Loucy (cell line): ENCODE measurements at regions not wholly inside any gene's neighbourhood (a gene's known extent, or its start where the extent isn't known, plus 50 kb on each side); places are given as distances from the start of the nearest gene placed in this dataset.
"Not testable (repeated sequence)": the region's sequence is repeated elsewhere in the genome, so short reads cannot be mapped to it uniquely, and the experiment has no call there.

Experiments used
- H2AFZ ChIP-seq: fragments of 200-600 bp; sonication (generic); 2 replicates; pipeline ENCODE4 v1.6.0; 2016; ENCODE audit warnings: antibody characterized with exemption, mild to moderate bottlenecking, low read length, moderate library complexity
- H3F3A ChIP-seq: fragments of 200-600 bp; 2 replicates; pipeline ENCODE4 v1.6.0; 2016; ENCODE audit warnings: antibody characterized with exemption, low read depth, mild to moderate bottlenecking
- H3K27me3 ChIP-seq: fragments of 200-600 bp; sonication (generic); 2 replicates; pipeline ENCODE4 v1.6.1; 2014; ENCODE audit warnings: low read length, mild to moderate bottlenecking; ENCODE audit not compliant: insufficient read depth, poor library complexity, severe bottlenecking
- H3K36me3 ChIP-seq: fragments of 200-600 bp; sonication (generic); 2 replicates; pipeline ENCODE4 v1.6.1; 2016; ENCODE audit warnings: low read length; ENCODE audit not compliant: insufficient read depth
- H3K4me1 ChIP-seq: fragments of 200-600 bp; sonication (generic); 2 replicates; pipeline ENCODE4 v1.5.1; 2014; ENCODE audit warnings: low read length, mild to moderate bottlenecking; ENCODE audit not compliant: insufficient read depth, poor library complexity, severe bottlenecking
- H3K4me2 ChIP-seq: fragments of 200-600 bp; sonication (generic); 2 replicates; pipeline ENCODE4 v1.6.0; 2014; ENCODE audit warnings: antibody characterized with exemption, low read length, low read depth, mild to moderate bottlenecking; ENCODE audit not compliant: poor library complexity, severe bottlenecking
- H3K4me3 ChIP-seq: fragments of 200-600 bp; sonication (generic); 2 replicates; pipeline ENCODE4 v1.5.1; 2014; ENCODE audit warnings: low read length, mild to moderate bottlenecking, mixed read lengths; ENCODE audit not compliant: poor library complexity, severe bottlenecking
- H3K79me2 ChIP-seq: fragments of 200-600 bp; sonication (generic); 2 replicates; pipeline ENCODE4 v1.6.1; 2014; ENCODE audit warnings: low read length; ENCODE audit not compliant: insufficient read depth
- H3K9ac ChIP-seq: fragments of 200-600 bp; sonication (generic); 2 replicates; pipeline ENCODE4 v1.6.0; 2014; ENCODE audit warnings: mild to moderate bottlenecking, low read depth, low read length, moderate library complexity; ENCODE audit not compliant: poor library complexity, severe bottlenecking
- H3K9me2 ChIP-seq: fragments of 200-600 bp; sonication (generic); replicated peaks from 2 replicates; pipeline ENCODE4 v1.6.1; 2016; ENCODE audit warnings: low read depth, low read length, mixed read lengths
- H3K9me3 ChIP-seq: fragments of 200-600 bp; sonication (generic); 2 replicates; pipeline ENCODE4 v1.6.1; 2014; ENCODE audit warnings: mild to moderate bottlenecking, antibody characterized with exemption, low read length, low read depth; ENCODE audit not compliant: insufficient read depth
- H4K20me1 ChIP-seq: fragments of 200-600 bp; sonication (generic); 2 replicates; pipeline ENCODE4 v1.6.0; 2014; ENCODE audit warnings: antibody characterized with exemption, low read length, mild to moderate bottlenecking; ENCODE audit not compliant: insufficient read depth, poor library complexity, severe bottlenecking
- CTCF ChIP-seq: fragments of 200-600 bp; sonication (generic); conservative IDR thresholded peaks from 2 replicates; pipeline ENCODE4 v1.5.1; 2014; ENCODE audit warnings: mild to moderate bottlenecking, antibody characterized with exemption, low read length
- EZH2phosphoT487 ChIP-seq: fragments of 200-600 bp; IDR thresholded peaks from 2 replicates; pipeline ENCODE4 v1.6.1; 2018; ENCODE audit warnings: antibody characterized with exemption, mild to moderate bottlenecking, moderate library complexity, borderline replicate concordance

GRCh38 chr3:73148682-73149081, 87.2 kb downstream of the EBLN2 start:
- H3K79me2 ChIP-seq = no peaks in the 10 kb centered on the region
- no peaks in the 10 kb centered on the region for H3K36me3 ChIP-seq
- H3K4me2 ChIP-seq = no peak overlapping the region
- H3K9ac ChIP-seq = no peak overlapping the region
- H3K4me1 ChIP-seq = no peaks in the 10 kb centered on the region
- no peaks in the 10 kb centered on the region for H3F3A ChIP-seq
- no peaks in the 10 kb centered on the region for H3K9me2 ChIP-seq
- no peak overlapping the region for H2AFZ ChIP-seq
- no peak overlapping the region for H3K4me3 ChIP-seq
- no peaks in the 10 kb centered on the region for H4K20me1 ChIP-seq
- H3K9me3 ChIP-seq = no peaks in the 10 kb centered on the region
- H3K27me3 ChIP-seq = no peaks in the 10 kb centered on the region
- TF ChIP-seq CTCF (no peak), EZH2phosphoT487 (no peak)

- no peak overlapping the region for H3K9ac ChIP-seq
- no peaks in the 10 kb centered on the region for H3K4me1 ChIP-seq
- H4K20me1 ChIP-seq = no peaks in the 10 kb centered on the region
- H2AFZ ChIP-seq = no peak overlapping the region
- no peaks in the 10 kb centered on the region for H3K36me3 ChIP-seq
- no peaks in the 10 kb centered on the region for H3K9me3 ChIP-seq
- H3K9me2 ChIP-seq = no peaks in the 10 kb centered on the region
- no peaks in the 10 kb centered on the region for H3K79me2 ChIP-seq
- no peak overlapping the region for H3K4me2 ChIP-seq
- TF ChIP-seq EZH2phosphoT487 (no peak), CTCF (no peak)
- H3F3A ChIP-seq = no peaks in the 10 kb centered on the region
- no peaks in the 10 kb centered on the region for H3K27me3 ChIP-seq
- H3K4me3 ChIP-seq = no peak overlapping the region
These were observed 89.1 kb downstream of the EBLN2 start for GRCh38 chr3:73150369-73151130.

DNA sequence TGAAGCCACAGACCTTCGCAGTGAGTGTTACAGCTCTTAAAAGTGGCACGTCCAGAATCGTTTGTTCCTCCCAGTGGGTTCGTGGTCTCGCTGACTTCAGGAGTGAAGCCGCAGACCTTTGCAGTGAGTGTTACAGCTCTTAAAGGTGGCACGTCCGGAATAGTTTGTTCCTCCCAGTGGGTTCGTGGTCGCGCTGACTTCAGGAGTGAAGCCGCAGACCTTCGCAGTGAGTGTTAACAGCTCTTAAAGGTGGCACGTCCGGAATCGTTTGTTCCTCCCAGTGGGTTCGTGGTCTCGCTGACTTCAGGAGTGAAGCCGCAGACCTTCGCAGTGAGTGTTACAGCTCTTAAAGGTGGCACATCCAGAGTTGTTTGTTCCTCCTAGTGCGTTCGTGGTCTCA, 91.1 kb downstream of the EBLN2 start:
- not testable (repeated sequence) for H3K9me2 ChIP-seq, H2AFZ ChIP-seq, H4K20me1 ChIP-seq, H3K36me3 ChIP-seq, H3K4me1 ChIP-seq, H3K9ac ChIP-seq, H3K9me3 ChIP-seq, H3K79me2 ChIP-seq, H3K4me3 ChIP-seq, H3F3A ChIP-seq, H3K27me3 ChIP-seq, H3K4me2 ChIP-seq

GRCh38 chr3:73153057-73153456, 91.6 kb downstream of the EBLN2 start:
- not testable (repeated sequence) for H3F3A ChIP-seq, H3K4me3 ChIP-seq, H3K79me2 ChIP-seq, H3K4me1 ChIP-seq, H3K9me3 ChIP-seq, H2AFZ ChIP-seq, H3K9me2 ChIP-seq, H3K27me3 ChIP-seq, H3K4me2 ChIP-seq, H3K36me3 ChIP-seq, H4K20me1 ChIP-seq, H3K9ac ChIP-seq

DNA sequence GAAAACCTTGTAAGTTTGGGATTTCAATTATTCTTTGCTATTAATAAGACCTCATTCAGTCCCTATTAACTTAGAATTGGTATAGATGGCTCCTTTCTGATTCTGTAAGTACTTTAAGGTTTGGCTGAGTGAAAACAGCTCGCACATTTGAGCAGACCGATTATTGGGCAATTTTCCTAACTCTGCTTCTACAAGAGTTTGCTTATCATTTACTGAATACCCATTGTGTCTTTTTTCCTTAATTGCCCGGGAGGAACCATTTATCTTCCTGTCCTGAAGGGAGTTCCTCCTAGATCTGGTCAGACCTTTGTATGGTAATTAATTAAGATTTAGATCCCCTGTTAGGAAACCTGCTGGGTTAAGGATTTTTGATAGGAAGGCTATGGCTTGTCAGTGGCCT, 92.8 kb downstream of the EBLN2 start:
- H3K4me2 ChIP-seq, H4K20me1 ChIP-seq, H3K36me3 ChIP-seq, H3K27me3 ChIP-seq, H3K4me1 ChIP-seq, H3K4me3 ChIP-seq, H3K9me3 ChIP-seq, H3K79me2 ChIP-seq, H3F3A ChIP-seq, H2AFZ ChIP-seq, H3K9me2 ChIP-seq, H3K9ac ChIP-seq: not testable (repeated sequence)

- H3F3A ChIP-seq, H4K20me1 ChIP-seq, H3K9me3 ChIP-seq, H3K9ac ChIP-seq, H3K79me2 ChIP-seq, H3K4me1 ChIP-seq, H3K4me3 ChIP-seq, H3K9me2 ChIP-seq, H3K4me2 ChIP-seq, H2AFZ ChIP-seq, H3K36me3 ChIP-seq, H3K27me3 ChIP-seq: not testable (repeated sequence)
These were observed 94.0 kb downstream of the EBLN2 start for GRCh38 chr3:73155441-73155840.
